ENCODE measurements at regions not wholly inside any gene's neighbourhood (a gene's known extent, or its start where the extent isn't known, plus 50 kb on each side); places are given as distances from the start of the nearest gene placed in this dataset.

- no peak overlapping the region for H3K4me3 ChIP-seq (ENCODE audit: insufficient read depth, low read length, poor library complexity, severe bottlenecking)
- H3K9ac ChIP-seq (ENCODE audit: low read length) = no peak overlapping the region
- no peaks in the 10 kb centered on the region for H3K9me3 ChIP-seq (ENCODE audit: insufficient read depth, low read length)
- no peak overlapping the region for H3K27ac ChIP-seq (ENCODE audit: low read depth, low read length)
- no peak overlapping the region for H3K4me2 ChIP-seq (ENCODE audit: low read depth, low read length, poor library complexity, severe bottlenecking)
- no peaks in the 10 kb centered on the region for H4K20me1 ChIP-seq (ENCODE audit: low read depth, low read length)
- no peak overlapping the region for H2AFZ ChIP-seq (ENCODE audit: low read depth, low read length, severe bottlenecking)
- H3F3A ChIP-seq (ENCODE audit: insufficient read depth) = no peaks in the 10 kb centered on the region
- no peaks in the 10 kb centered on the region for H3K36me3 ChIP-seq (ENCODE audit: low read length)
- H3K9me2 ChIP-seq (replicated peaks; ENCODE audit: insufficient read depth, low read length) = no peaks in the 10 kb centered on the region
- no peaks in the 10 kb centered on the region for H3K27me3 ChIP-seq (ENCODE audit: low read length)
- TF ChIP-seq CTCF (IDR thresholded peaks at IDR 0.05; ENCODE audit: insufficient read depth, low read length, poor library complexity, severe bottlenecking) (no peak), EZH2phosphoT487 (conservative IDR thresholded peaks at IDR 0.05; ENCODE audit: low read length) (no peak)
- no peaks in the 10 kb centered on the region for H3K79me2 ChIP-seq (ENCODE audit: insufficient read depth, low read length)
Measured at GRCh38 chr12:127239781-127240180, 1027.2 kb upstream of the TMEM132C start.

GRCh38 chr12:127240249-127240929 is 1026.6 kb upstream of the TMEM132C start:
- no peak overlapping the region for H3K4me3 ChIP-seq (ENCODE audit: insufficient read depth, low read length, poor library complexity, severe bottlenecking)
- no peaks in the 10 kb centered on the region for H3F3A ChIP-seq (ENCODE audit: insufficient read depth)
- no peak overlapping the region for H3K27ac ChIP-seq (ENCODE audit: low read depth, low read length)
- no peak overlapping the region for H3K4me2 ChIP-seq (ENCODE audit: low read depth, low read length, poor library complexity, severe bottlenecking)
- H3K79me2 ChIP-seq (ENCODE audit: insufficient read depth, low read length) = no peaks in the 10 kb centered on the region
- H3K9me2 ChIP-seq (replicated peaks; ENCODE audit: insufficient read depth, low read length) = no peaks in the 10 kb centered on the region
- H3K27me3 ChIP-seq (ENCODE audit: low read length) = no peaks in the 10 kb centered on the region
- TF ChIP-seq CTCF (IDR thresholded peaks at IDR 0.05; ENCODE audit: insufficient read depth, low read length, poor library complexity, severe bottlenecking) (no peak), EZH2phosphoT487 (conservative IDR thresholded peaks at IDR 0.05; ENCODE audit: low read length) (no peak)
- H3K9ac ChIP-seq (ENCODE audit: low read length) = no peak overlapping the region
- H3K9me3 ChIP-seq (ENCODE audit: insufficient read depth, low read length) = no peaks in the 10 kb centered on the region
- H3K36me3 ChIP-seq (ENCODE audit: low read length) = no peaks in the 10 kb centered on the region
- no peak overlapping the region for H2AFZ ChIP-seq (ENCODE audit: low read depth, low read length, severe bottlenecking)
- H4K20me1 ChIP-seq (ENCODE audit: low read depth, low read length) = no peaks in the 10 kb centered on the region

- no peaks in the 10 kb centered on the region for H3K9me3 ChIP-seq (ENCODE audit: insufficient read depth, low read length)
- H3K9me2 ChIP-seq (replicated peaks; ENCODE audit: insufficient read depth, low read length) = no peaks in the 10 kb centered on the region
- no peaks in the 10 kb centered on the region for H3K27me3 ChIP-seq (ENCODE audit: low read length)
- H3K9ac ChIP-seq (ENCODE audit: low read length) = no peak overlapping the region
- no peaks in the 10 kb centered on the region for H4K20me1 ChIP-seq (ENCODE audit: low read depth, low read length)
- no peak overlapping the region for H3K27ac ChIP-seq (ENCODE audit: low read depth, low read length)
- H2AFZ ChIP-seq (ENCODE audit: low read depth, low read length, severe bottlenecking) = no peak overlapping the region
- no peaks in the 10 kb centered on the region for H3K36me3 ChIP-seq (ENCODE audit: low read length)
- no peak for TF ChIP-seq CTCF (IDR thresholded peaks at IDR 0.05; ENCODE audit: insufficient read depth, low read length, poor library complexity, severe bottlenecking)
- no peak for TF ChIP-seq EZH2phosphoT487 (conservative IDR thresholded peaks at IDR 0.05; ENCODE audit: low read length)
- no peak overlapping the region for H3K4me2 ChIP-seq (ENCODE audit: low read depth, low read length, poor library complexity, severe bottlenecking)
- no peaks in the 10 kb centered on the region for H3F3A ChIP-seq (ENCODE audit: insufficient read depth)
- H3K79me2 ChIP-seq (ENCODE audit: insufficient read depth, low read length) = no peaks in the 10 kb centered on the region
- H3K4me3 ChIP-seq (ENCODE audit: insufficient read depth, low read length, poor library complexity, severe bottlenecking) = no peak overlapping the region
Measured at GRCh38 chr12:127241072-127241817, 1025.7 kb upstream of the TMEM132C start.
